Activated naive CD4-positive, alpha-beta T cell treated with anti-CD3 and anti-CD28 coated beads, Interleukin-2, amount 50 U/mL, for 72 hours (primary cell): ENCODE measurements at regions not wholly inside any gene's neighbourhood (a gene's known extent, or its start where the extent isn't known, plus 50 kb on each side); places are given as distances from the start of the nearest gene placed in this dataset.
"Not testable (repeated sequence)": the region's sequence is repeated elsewhere in the genome, so short reads cannot be mapped to it uniquely, and the experiment has no call there.

Experiments used
- ATAC-seq, 2 donors: fragments of 150-1000 bp; cut with Tn5 transposase; 2 replicates each; pipeline ENCODE4 v1.10.0; 2021; ENCODE audit warnings: mild to moderate bottlenecking in 2 of 2, moderate library complexity in 2 of 2
- DNase-seq, 2 donors: peaks; one replicate each; pipeline ENCODE4 v3.0.0; 2021 to 2022; ENCODE audit warnings: low spot score in 2 of 2
- H3K27ac Mint-ChIP-seq, 2 donors: one replicate each; pipeline ENCODE4 v1.8.0; 2022; ENCODE audit warnings: mild to moderate bottlenecking in 2 of 2, mixed read lengths in 2 of 2
- H3K36me3 Mint-ChIP-seq, 2 donors: one replicate each; pipeline ENCODE4 v1.8.0; 2022; ENCODE audit warnings: mixed read lengths in 2 of 2
- H3K9me3 Mint-ChIP-seq, 2 donors: one replicate each; pipeline ENCODE4 v1.8.0; 2022; ENCODE audit warnings: mixed read lengths in 2 of 2

- ATAC-seq (no peak), DNase-seq (no peak)
- Mint-ChIP-seq H3K36me3 (peaks cover 0 to 4% of the 10 kb centered on the region in 2 donors), H3K27ac (no peak overlapping the region), H3K9me3 (no peaks in the 10 kb centered on the region)
Measured at GRCh38 chr6:22349051-22349450, 52.2 kb upstream of the PRL start.

GRCh38 chr6:22349528-22349927, 52.7 kb upstream of the PRL start:
- DNase-seq (no peak), ATAC-seq (no peak)
- Mint-ChIP-seq H3K27ac (no peak overlapping the region), H3K9me3 (no peaks in the 10 kb centered on the region), H3K36me3 (peaks cover 0 to 4% of the 10 kb centered on the region in 2 donors)

GRCh38 chr6:22350109-22350508, 53.3 kb upstream of the PRL start:
- H3K9me3 Mint-ChIP-seq: no peaks in the 10 kb centered on the region
- no peak for DNase-seq
- no peak for ATAC-seq
- H3K27ac Mint-ChIP-seq: no peak overlapping the region
- peaks cover 0 to 5% of the 10 kb centered on the region in 2 donors for H3K36me3 Mint-ChIP-seq

GRCh38 chr6:22353101-22353500, 56.3 kb upstream of the PRL start:
- H3K36me3 Mint-ChIP-seq: peaks cover 0 to 9% of the 10 kb centered on the region in 2 donors
- ATAC-seq (no peak), DNase-seq (no peak)
- no peaks in the 10 kb centered on the region for H3K9me3 Mint-ChIP-seq
- H3K27ac Mint-ChIP-seq: no peak overlapping the region

GRCh38 chr6:22356362-22356940, 59.6 kb upstream of the PRL start:
- peaks cover 0 to 5% of the 10 kb centered on the region in 2 donors for H3K36me3 Mint-ChIP-seq
- no peak for DNase-seq
- H3K27ac Mint-ChIP-seq: no peak overlapping the region
- H3K9me3 Mint-ChIP-seq: peaks cover 0 to 8% of the 10 kb centered on the region in 2 donors
- no peak for ATAC-seq

GRCh38 chr6:22357724-22358189, 60.9 kb upstream of the PRL start:
- Mint-ChIP-seq H3K9me3 (peaks cover 0 to 8% of the 10 kb centered on the region in 2 donors), H3K27ac (no peak overlapping the region), H3K36me3 (peaks cover 0 to 5% of the 10 kb centered on the region in 2 donors)
- ATAC-seq: no peak
- DNase-seq: no peak

GRCh38 chr6:22361576-22361975, 64.7 kb upstream of the PRL start:
- ATAC-seq (no peak), DNase-seq (no peak)
- peaks cover 0 to 8% of the 10 kb centered on the region in 2 donors for H3K9me3 Mint-ChIP-seq
- no peaks in the 10 kb centered on the region for H3K36me3 Mint-ChIP-seq
- H3K27ac Mint-ChIP-seq: no peak overlapping the region

GRCh38 chr6:22362361-22362760, 65.5 kb upstream of the PRL start:
- no peak for DNase-seq
- no peak for ATAC-seq
- Mint-ChIP-seq H3K9me3 (peaks cover 4 to 8% of the 10 kb centered on the region in 2 donors), H3K36me3 (no peaks in the 10 kb centered on the region), H3K27ac (no peak overlapping the region)

GRCh38 chr6:22363166-22363713, 66.4 kb upstream of the PRL start:
- ATAC-seq: no peak
- peaks cover 7 to 8% of the 10 kb centered on the region in 2 donors for H3K9me3 Mint-ChIP-seq
- H3K36me3 Mint-ChIP-seq: no peaks in the 10 kb centered on the region
- no peak for DNase-seq
- no peak overlapping the region for H3K27ac Mint-ChIP-seq

- ATAC-seq: no peak
- DNase-seq: no peak
- no peaks in the 10 kb centered on the region for H3K36me3 Mint-ChIP-seq
- H3K9me3 Mint-ChIP-seq: peaks cover 8% of the 10 kb centered on the region in 2 donors
- no peak overlapping the region for H3K27ac Mint-ChIP-seq
Measured at GRCh38 chr6:22363714-22364239, 66.9 kb upstream of the PRL start.

- DNase-seq (no peak), ATAC-seq (no peak)
- H3K36me3 Mint-ChIP-seq: no peaks in the 10 kb centered on the region
- H3K9me3 Mint-ChIP-seq: peaks cover 6 to 8% of the 10 kb centered on the region in 2 donors
- no peak overlapping the region for H3K27ac Mint-ChIP-seq
Measured at GRCh38 chr6:22364306-22364705, 67.5 kb upstream of the PRL start.

- H3K36me3 Mint-ChIP-seq: no peaks in the 10 kb centered on the region
Measured at GRCh38 chr6:22366214-22366613, 69.4 kb upstream of the PRL start.

GRCh38 chr6:22367346-22367745, 70.5 kb upstream of the PRL start:
- ATAC-seq: no peak
- H3K36me3 Mint-ChIP-seq: no peaks in the 10 kb centered on the region
- DNase-seq: no peak

More at GRCh38 chr6:22366214-22366613, 69.4 kb upstream of the PRL start:
- H3K9me3 Mint-ChIP-seq: peaks cover 12% of the 10 kb centered on the region in 2 donors
- no peak for ATAC-seq
- H3K27ac Mint-ChIP-seq: no peak overlapping the region
- no peak for DNase-seq

GRCh38 chr6:22368794-22369193, 72.0 kb upstream of the PRL start:
- Mint-ChIP-seq H3K27ac (no peak overlapping the region), H3K36me3 (no peaks in the 10 kb centered on the region), H3K9me3 (peaks cover 12% of the 10 kb centered on the region in 2 donors)
- DNase-seq (no peak), ATAC-seq (no peak)

More at GRCh38 chr6:22367346-22367745, 70.5 kb upstream of the PRL start:
- Mint-ChIP-seq H3K27ac (no peak overlapping the region), H3K9me3 (peaks cover 12% of the 10 kb centered on the region in 2 donors)

- no peak overlapping the region for H3K27ac Mint-ChIP-seq
- ATAC-seq: no peak
- peaks cover 14 to 21% of the 10 kb centered on the region in 2 donors for H3K9me3 Mint-ChIP-seq
- no peaks in the 10 kb centered on the region for H3K36me3 Mint-ChIP-seq
- no peak for DNase-seq
Measured at GRCh38 chr6:22372922-22373321, 76.1 kb upstream of the PRL start.

GRCh38 chr6:22374950-22375349, 78.1 kb upstream of the PRL start:
- peaks cover 14 to 18% of the 10 kb centered on the region in 2 donors for H3K9me3 Mint-ChIP-seq
- not testable (repeated sequence) for DNase-seq, H3K36me3 Mint-ChIP-seq, H3K27ac Mint-ChIP-seq, ATAC-seq

- not testable (repeated sequence) for ATAC-seq, H3K36me3 Mint-ChIP-seq, DNase-seq, H3K27ac Mint-ChIP-seq
- peaks cover 10 to 11% of the 10 kb centered on the region in 2 donors for H3K9me3 Mint-ChIP-seq
Measured at GRCh38 chr6:22376293-22376692, 79.5 kb upstream of the PRL start.

GRCh38 chr6:22378536-22378935, 81.7 kb upstream of the PRL start:
- not testable (repeated sequence) for ATAC-seq, H3K27ac Mint-ChIP-seq, H3K36me3 Mint-ChIP-seq, DNase-seq
- H3K9me3 Mint-ChIP-seq: peaks cover 10 to 11% of the 10 kb centered on the region in 2 donors
